H9 (cell line): ENCODE measurements at regions not wholly inside any gene's neighbourhood (a gene's known extent, or its start where the extent isn't known, plus 50 kb on each side); places are given as distances from the start of the nearest gene placed in this dataset.

Experiments used
- DNase-seq: peaks from one replicate; pipeline ENCODE4 v3.0.0-alpha.2; 2017
- H2AFZ ChIP-seq: one replicate; pipeline ENCODE4 v1.6.1; 2013; ENCODE audit warnings: mild to moderate bottlenecking, low read length, control low read depth, moderate library complexity
- H2AK5ac ChIP-seq: 2 replicates; pipeline ENCODE4 v1.6.1; 2013; ENCODE audit warnings: low read length, control low read depth, mixed read lengths; ENCODE audit not compliant: insufficient read length
- H2BK120ac ChIP-seq: one replicate; pipeline ENCODE4 v1.6.1; 2013; ENCODE audit warnings: low read depth, mild to moderate bottlenecking, low read length, control low read depth, inconsistent platforms; ENCODE audit not compliant: poor library complexity, severe bottlenecking
- H2BK12ac ChIP-seq: 2 replicates; pipeline ENCODE4 v1.6.1; 2013; ENCODE audit warnings: low read length, control low read depth, mixed read lengths, low read depth; ENCODE audit not compliant: insufficient read length
- H2BK15ac ChIP-seq: 2 replicates; pipeline ENCODE4 v1.6.1; 2013; ENCODE audit warnings: low read depth, low read length, control low read depth
- H2BK20ac ChIP-seq: one replicate; pipeline ENCODE4 v1.6.1; 2013; ENCODE audit warnings: low read depth, mild to moderate bottlenecking, low read length, control low read depth, inconsistent platforms; ENCODE audit not compliant: poor library complexity, severe bottlenecking
- H2BK5ac ChIP-seq: 2 replicates; pipeline ENCODE4 v1.6.1; 2013; ENCODE audit warnings: low read length, control low read depth, mixed read lengths; ENCODE audit not compliant: insufficient read length
- H3K14ac ChIP-seq: 2 replicates; pipeline ENCODE4 v1.6.1; 2013; ENCODE audit warnings: low read length, control low read depth; ENCODE audit not compliant: insufficient read depth
- H3K18ac ChIP-seq: 2 replicates; pipeline ENCODE4 v1.6.1; 2013; ENCODE audit warnings: low read depth, mild to moderate bottlenecking, mixed read lengths, low read length, control low read depth; ENCODE audit not compliant: insufficient read length
- H3K23ac ChIP-seq: 2 replicates; pipeline ENCODE4 v1.6.1; 2013; ENCODE audit warnings: low read length, control low read depth, mixed read lengths, low read depth; ENCODE audit not compliant: insufficient read length
- H3K23me2 ChIP-seq: 2 replicates; pipeline ENCODE4 v1.6.1; 2013; ENCODE audit warnings: low read depth, mild to moderate bottlenecking, mixed read lengths, low read length, control low read depth; ENCODE audit not compliant: insufficient read length, poor library complexity, severe bottlenecking
- H3K27ac ChIP-seq: 2 replicates; pipeline ENCODE4 v1.5.1; 2013; ENCODE audit warnings: low read length, control low read depth, mixed read lengths, low read depth; ENCODE audit not compliant: insufficient read length
- H3K27me3 ChIP-seq: 2 replicates; pipeline ENCODE4 v1.6.1; 2013; ENCODE audit warnings: low read length, control low read depth, inconsistent platforms; ENCODE audit not compliant: insufficient read depth
- H3K4ac ChIP-seq: 2 replicates; pipeline ENCODE4 v1.6.1; 2013; ENCODE audit warnings: low read depth, mild to moderate bottlenecking, control low read depth, inconsistent platforms, low read length, moderate library complexity
- H3K4me1 ChIP-seq: 2 replicates; pipeline ENCODE4 v1.6.1; 2013; ENCODE audit warnings: low read length, control low read depth, inconsistent platforms; ENCODE audit not compliant: insufficient read depth
- H3K4me2 ChIP-seq: 2 replicates; pipeline ENCODE4 v1.6.1; 2013; ENCODE audit warnings: low read length, control low read depth, mixed read lengths; ENCODE audit not compliant: insufficient read length, insufficient read depth
- H3K56ac ChIP-seq: 2 replicates; pipeline ENCODE4 v1.6.1; 2013; ENCODE audit warnings: low read depth, mild to moderate bottlenecking, mixed read lengths, low read length, control low read depth; ENCODE audit not compliant: insufficient read length
- H3K79me1 ChIP-seq: 2 replicates; pipeline ENCODE4 v1.6.1; 2013; ENCODE audit warnings: low read depth, mild to moderate bottlenecking, moderate library complexity, low read length, control low read depth, inconsistent platforms; ENCODE audit not compliant: insufficient read depth, poor library complexity, severe bottlenecking
- H3K79me2 ChIP-seq: 2 replicates; pipeline ENCODE4 v1.6.1; 2013; ENCODE audit warnings: low read length, control low read depth, inconsistent platforms; ENCODE audit not compliant: insufficient read depth
- H3K9ac ChIP-seq: 2 replicates; pipeline ENCODE4 v1.6.1; 2013; ENCODE audit warnings: low read length, control low read depth, mixed read lengths; ENCODE audit not compliant: insufficient read length; ENCODE audit errors: extremely low read depth
- H3K9me3 ChIP-seq: one replicate; pipeline ENCODE4 v1.6.1; 2013; ENCODE audit warnings: low read depth, low read length, inconsistent platforms; ENCODE audit not compliant: control insufficient read depth
- H3T11ph ChIP-seq: one replicate; pipeline ENCODE4 v1.6.1; 2013; ENCODE audit warnings: mild to moderate bottlenecking, low read length, control low read depth, inconsistent platforms
- H4K20me1 ChIP-seq: one replicate; pipeline ENCODE4 v1.6.1; 2013; ENCODE audit not compliant: control insufficient read depth, insufficient read length, insufficient read depth
- H4K5ac ChIP-seq: 2 replicates; pipeline ENCODE4 v1.6.1; 2013; ENCODE audit warnings: low read depth, mild to moderate bottlenecking, mixed read lengths, low read length, control low read depth; ENCODE audit not compliant: insufficient read length
- H4K8ac ChIP-seq: replicated peaks from 2 replicates; pipeline ENCODE4 v1.6.1; 2013; ENCODE audit warnings: low read length, control low read depth, mixed read lengths, low read depth; ENCODE audit not compliant: insufficient read length
- H4K91ac ChIP-seq: 2 replicates; pipeline ENCODE4 v1.6.1; 2013; ENCODE audit warnings: low read depth, mild to moderate bottlenecking, moderate library complexity, mixed read lengths, low read length, control low read depth; ENCODE audit not compliant: insufficient read length
- H3K27ac Mint-ChIP-seq, 3 experiments: 2 replicates in 2 of 3; 3 replicates in 1 of 3; pipeline ENCODE4 v1.8.0; 2020 to 2021; ENCODE audit warnings: mixed read lengths in 3 of 3, mild to moderate bottlenecking in 1 of 3, moderate library complexity in 1 of 3
- H3K27me3 Mint-ChIP-seq: 2 replicates; pipeline ENCODE4 v1.8.0; 2021; ENCODE audit warnings: low read depth, mild to moderate bottlenecking, moderate library complexity, mixed read lengths
- H3K36me3 Mint-ChIP-seq, 3 experiments: 2 replicates in 2 of 3; 3 replicates in 1 of 3; pipeline ENCODE4 v1.8.0; 2020 to 2021; ENCODE audit warnings: low read depth in 3 of 3, mixed read lengths in 3 of 3; ENCODE audit not compliant: insufficient read depth in 1 of 3
- H3K4me1 Mint-ChIP-seq, 2 experiments: 2 replicates each; pipeline ENCODE4 v1.8.0; 2020; ENCODE audit warnings: mixed read lengths in 2 of 2
- H3K4me3 Mint-ChIP-seq, 2 experiments: 2 replicates in 1 of 2; 3 replicates in 1 of 2; pipeline ENCODE4 v1.8.0; 2020 to 2021; ENCODE audit warnings: mild to moderate bottlenecking in 2 of 2, mixed read lengths in 2 of 2, moderate library complexity in 1 of 2
- H3K9me3 Mint-ChIP-seq, 2 experiments: 2 replicates in 1 of 2; 3 replicates in 1 of 2; pipeline ENCODE4 v1.8.0; 2020; ENCODE audit warnings: mild to moderate bottlenecking in 2 of 2, mixed read lengths in 2 of 2, moderate library complexity in 1 of 2
- CTCF ChIP-seq: fragments of 200-600 bp; sonication (generic); conservative IDR thresholded peaks from 3 replicates; pipeline ENCODE4 v1.8.0; 2021; ENCODE audit warnings: antibody characterized with exemption, mild to moderate bottlenecking
- WGBS: extraction: QIAGEN DNeasy Blood & Tissue Kit; methylation state at CpG from one replicate; pipeline ENCODE4 v1.1.7; 2013; ENCODE audit warnings: missing lambda C conversion rate, low lambda C conversion rate, mixed read lengths; ENCODE audit not compliant: insufficient read length; ENCODE audit errors: extremely low coverage; 5-methylcytosine and 5-hydroxymethylcytosine counted together

- Histone ChIP-seq H2BK120ac (no peak overlapping the region), H3T11ph (no peak overlapping the region), H3K9ac (no peak overlapping the region), H3K79me2 (no peaks in the 10 kb centered on the region), H3K4ac (no peak overlapping the region), H3K18ac (no peak overlapping the region), H3K27me3 (no peaks in the 10 kb centered on the region), H4K8ac (no peak overlapping the region), H3K9me3 (no peaks in the 10 kb centered on the region), H3K23me2 (no peaks in the 10 kb centered on the region), H4K5ac (no peak overlapping the region), H2BK20ac (no peak overlapping the region), H3K27ac (no peak overlapping the region), H4K20me1 (no peaks in the 10 kb centered on the region), H3K23ac (no peak overlapping the region), H2BK12ac (no peak overlapping the region), H2AFZ (no peak overlapping the region), H3K4me2 (no peak overlapping the region), H3K4me1 (no peaks in the 10 kb centered on the region), H2AK5ac (no peak overlapping the region), H3K79me1 (no peaks in the 10 kb centered on the region), H4K91ac (no peak overlapping the region), H2BK15ac (no peak overlapping the region), H3K14ac (no peak overlapping the region), H3K56ac (no peak overlapping the region), H2BK5ac (no peak overlapping the region)
- no peak for DNase-seq
- no peaks in the 10 kb centered on the region for H3K9me3 Mint-ChIP-seq
- no peaks in the 10 kb centered on the region for H3K36me3 Mint-ChIP-seq
- H3K4me1 Mint-ChIP-seq, result no peaks in the 10 kb centered on the region
- no CpG with 5 or more reads among the region's 6 CpGs for WGBS
- no peak overlapping the region for H3K4me3 Mint-ChIP-seq
- TF ChIP-seq CTCF, result no peak
- H3K27me3 Mint-ChIP-seq, result peaks cover 5% of the 10 kb centered on the region
- H3K27ac Mint-ChIP-seq, result no peak overlapping the region; a peak in 1 of 7 replicates
Measured at GRCh38 chr1:29782846-29783507, 546.7 kb downstream of the PTPRU start.
